Neural cell (in vitro differentiated cells): ENCODE measurements at regions not wholly inside any gene's neighbourhood (a gene's known extent, or its start where the extent isn't known, plus 50 kb on each side); places are given as distances from the start of the nearest gene placed in this dataset.

Source experiments
- H2AFZ ChIP-seq: fragments of 200-600, 300-800 bp; sonication (generic), shearing (Covaris generic); 2 replicates; pipeline ENCODE4 v1.6.0; 2014; ENCODE audit warnings: low read depth, mild to moderate bottlenecking, antibody characterized with exemption, low read length, moderate library complexity
- H3F3A ChIP-seq: fragments of 200-600 bp; shearing (Covaris generic); 2 replicates; pipeline ENCODE4 v1.6.1; 2016; ENCODE audit warnings: mild to moderate bottlenecking, moderate library complexity, mixed read lengths, antibody characterized with exemption, low read length; ENCODE audit not compliant: insufficient read depth, poor library complexity, severe bottlenecking
- H3K27ac ChIP-seq: fragments of 200-600, 300-800 bp; sonication (generic), shearing (Covaris generic); 2 replicates; pipeline ENCODE4 v1.5.1; 2014; ENCODE audit warnings: mild to moderate bottlenecking, low read length, moderate library complexity
- H3K27me3 ChIP-seq: fragments of 300-800, 200-600 bp; sonication (generic), shearing (Covaris generic); 2 replicates; pipeline ENCODE4 v1.6.0; 2014; ENCODE audit warnings: mild to moderate bottlenecking, low read depth, low read length, moderate library complexity; ENCODE audit not compliant: insufficient read depth
- H3K36me3 ChIP-seq: fragments of 300-800, 200-600 bp; sonication (generic), shearing (Covaris generic); 2 replicates; pipeline ENCODE4 v1.5.1; 2014; ENCODE audit warnings: mild to moderate bottlenecking, antibody characterized with exemption, low read length, moderate library complexity; ENCODE audit not compliant: insufficient read depth
- H3K4me2 ChIP-seq: fragments of 300-800, 200-600 bp; sonication (generic), shearing (Covaris generic); 2 replicates; pipeline ENCODE4 v1.6.0; 2014; ENCODE audit warnings: mild to moderate bottlenecking, low read length
- H3K4me3 ChIP-seq: fragments of 300-800, 200-600 bp; sonication (generic), shearing (Covaris generic); 2 replicates; pipeline ENCODE4 v1.5.1; 2014; ENCODE audit warnings: mild to moderate bottlenecking, low read length, moderate library complexity
- H3K79me2 ChIP-seq: fragments of 200-600 bp; shearing (Covaris generic); replicated peaks from 2 replicates; pipeline ENCODE4 v1.6.0; 2014; ENCODE audit warnings: mild to moderate bottlenecking, low read length, moderate library complexity; ENCODE audit not compliant: insufficient read depth
- H3K9ac ChIP-seq: fragments of 300-800, 200-600 bp; sonication (generic), shearing (Covaris generic); 2 replicates; pipeline ENCODE4 v1.6.1; 2016; ENCODE audit warnings: mild to moderate bottlenecking, low read length, mixed read lengths
- H3K9me2 ChIP-seq: fragments of 200-600 bp; shearing (Covaris generic); 2 replicates; pipeline ENCODE4 v1.6.1; 2016; ENCODE audit warnings: mild to moderate bottlenecking, low read length, mixed read lengths; ENCODE audit not compliant: insufficient read depth
- H3K9me3 ChIP-seq: fragments of 200-600, 300-800 bp; sonication (generic), shearing (Covaris generic); 2 replicates; pipeline ENCODE4 v1.6.1; 2016; ENCODE audit warnings: mild to moderate bottlenecking, mixed run types, low read length, moderate library complexity, mixed read lengths
- H4K20me1 ChIP-seq: fragments of 200-600 bp; shearing (Covaris generic); 2 replicates; pipeline ENCODE4 v1.6.1; 2016; ENCODE audit warnings: mild to moderate bottlenecking, mixed run types; ENCODE audit not compliant: insufficient read depth
- CTCF ChIP-seq: fragments of 450-650 bp; IDR thresholded peaks from 2 replicates; pipeline ENCODE4 v1.5.1; 2014; ENCODE audit warnings: antibody characterized with exemption, mild to moderate bottlenecking, moderate library complexity; ENCODE audit not compliant: poor library complexity, severe bottlenecking
- EP300 ChIP-seq: fragments of 450-650 bp; conservative IDR thresholded peaks from 2 replicates; pipeline ENCODE4 v1.6.1; 2014; ENCODE audit warnings: antibody characterized with exemption, mild to moderate bottlenecking, moderate library complexity; ENCODE audit not compliant: poor library complexity, severe bottlenecking
- EZH2 ChIP-seq: fragments of 200-600, 300-800 bp; shearing (Covaris generic), sonication (generic); IDR thresholded peaks from 2 replicates; pipeline ENCODE4 v1.6.1; 2014; ENCODE audit warnings: antibody characterized with exemption, low read length, borderline replicate concordance, mild to moderate bottlenecking; ENCODE audit not compliant: insufficient read depth, poor library complexity, severe bottlenecking
- MXI1 ChIP-seq: fragments of 450-650 bp; conservative IDR thresholded peaks from 2 replicates; pipeline ENCODE4 v1.6.1; 2014; ENCODE audit warnings: antibody characterized with exemption, mild to moderate bottlenecking; ENCODE audit not compliant: poor library complexity, severe bottlenecking
- POLR2AphosphoS5 ChIP-seq: IDR thresholded peaks from 2 replicates; pipeline ENCODE4 v1.6.1; 2012
- RAD21 ChIP-seq: fragments of 450-650 bp; conservative IDR thresholded peaks from 2 replicates; pipeline ENCODE4 v1.6.1; 2014; ENCODE audit warnings: antibody characterized with exemption, mild to moderate bottlenecking, moderate library complexity
- REST ChIP-seq: IDR thresholded peaks from 2 replicates; pipeline ENCODE4 v1.6.1; 2012; ENCODE audit warnings: borderline replicate concordance
- SMC3 ChIP-seq: fragments of 450-650 bp; conservative IDR thresholded peaks from 2 replicates; pipeline ENCODE4 v1.6.1; 2014; ENCODE audit warnings: antibody characterized with exemption, mild to moderate bottlenecking, moderate library complexity; ENCODE audit not compliant: poor library complexity
- TAF1 ChIP-seq: IDR thresholded peaks from 2 replicates; pipeline ENCODE4 v1.6.1; 2012; ENCODE audit warnings: low read depth

- H4K20me1 ChIP-seq, result no peaks in the 10 kb centered on the region
- H3K27me3 ChIP-seq, result no peaks in the 10 kb centered on the region
- no peaks in the 10 kb centered on the region for H3K9me3 ChIP-seq
- no peaks in the 10 kb centered on the region for H3F3A ChIP-seq
- H3K4me3 ChIP-seq, result no peak overlapping the region
- H3K36me3 ChIP-seq, result no peaks in the 10 kb centered on the region
- H3K9ac ChIP-seq, result no peak overlapping the region
- no peak overlapping the region for H3K4me2 ChIP-seq
- no peaks in the 10 kb centered on the region for H3K79me2 ChIP-seq
- H2AFZ ChIP-seq, result no peak overlapping the region
- H3K27ac ChIP-seq, result no peak overlapping the region
- no peak for TF ChIP-seq EP300
- TF ChIP-seq REST, result no peak
- no peak for TF ChIP-seq POLR2AphosphoS5
- TF ChIP-seq CTCF, result no peak
- no peak for TF ChIP-seq RAD21
- no peak for TF ChIP-seq EZH2
- no peak for TF ChIP-seq TAF1
- no peak for TF ChIP-seq SMC3
- no peak for TF ChIP-seq MXI1
- H3K9me2 ChIP-seq, result no peaks in the 10 kb centered on the region
These were observed 65.8 kb upstream of the AKAP13 start for GRCh38 chr15:85314633-85315032.

GRCh38 chr15:85316244-85316934 is 64.0 kb upstream of the AKAP13 start:
- H3K79me2 ChIP-seq, result no peaks in the 10 kb centered on the region

More at GRCh38 chr15:85316244-85316934, 64.0 kb upstream of the AKAP13 start:
- H3K9me2 ChIP-seq, result no peaks in the 10 kb centered on the region
- H3K4me3 ChIP-seq, result no peak overlapping the region
- no peaks in the 10 kb centered on the region for H3K36me3 ChIP-seq
- H4K20me1 ChIP-seq, result no peaks in the 10 kb centered on the region
- no peaks in the 10 kb centered on the region for H3K27me3 ChIP-seq
- H3K4me2 ChIP-seq, result no peak overlapping the region
- no peaks in the 10 kb centered on the region for H3K9me3 ChIP-seq
- TF ChIP-seq REST, result no peak
- TF ChIP-seq EP300, result no peak
- TF ChIP-seq EZH2, result no peak
- no peak for TF ChIP-seq TAF1
- no peak for TF ChIP-seq CTCF
- TF ChIP-seq RAD21, result no peak
- TF ChIP-seq POLR2AphosphoS5, result no peak
- no peak for TF ChIP-seq MXI1
- no peak for TF ChIP-seq SMC3
- H2AFZ ChIP-seq, result no peak overlapping the region
- H3K9ac ChIP-seq, result no peak overlapping the region
- H3F3A ChIP-seq, result no peaks in the 10 kb centered on the region
- no peak overlapping the region for H3K27ac ChIP-seq
